ENCODE measurements at regions not wholly inside any gene's neighbourhood (a gene's known extent, or its start where the extent isn't known, plus 50 kb on each side); places are given as distances from the start of the nearest gene placed in this dataset.

DNA sequence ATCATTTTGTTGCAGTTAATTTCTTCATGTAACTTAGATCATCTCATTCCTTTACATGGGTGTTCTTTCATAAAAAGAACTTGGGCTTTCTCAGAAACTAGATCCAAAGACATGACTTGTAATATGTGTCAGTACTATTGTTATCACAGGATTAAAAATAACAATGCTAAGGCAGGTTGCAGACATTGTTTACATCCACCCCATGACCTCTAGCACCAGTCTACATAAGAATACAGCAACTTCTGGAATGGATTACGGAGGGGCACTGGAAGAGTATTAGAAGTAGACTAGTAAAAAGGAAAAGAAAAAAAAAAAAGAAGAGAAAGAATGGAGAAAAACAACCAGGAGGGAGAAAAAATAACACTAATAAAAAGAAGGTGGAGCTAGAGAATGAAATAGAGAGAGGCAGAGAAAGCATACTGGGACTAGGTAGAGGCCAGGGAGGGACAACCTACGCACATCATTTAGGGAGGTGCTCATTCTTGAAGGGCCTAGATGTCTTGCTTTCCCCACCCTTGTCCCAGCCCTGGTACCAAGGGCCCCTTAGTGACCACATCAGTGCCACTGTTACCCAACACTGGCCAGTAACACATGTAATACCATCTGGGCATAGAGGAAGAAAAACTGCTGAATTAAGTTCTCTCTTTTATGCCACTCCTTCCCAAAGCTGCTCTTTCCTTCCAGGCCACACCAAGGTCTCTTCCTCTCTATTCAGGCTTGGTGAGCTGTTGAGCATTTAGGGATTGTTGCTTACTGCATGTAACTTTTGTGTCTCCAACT lies 70.6 kb upstream of the KLF7 start:
- no peak for DNase-seq

DNA sequence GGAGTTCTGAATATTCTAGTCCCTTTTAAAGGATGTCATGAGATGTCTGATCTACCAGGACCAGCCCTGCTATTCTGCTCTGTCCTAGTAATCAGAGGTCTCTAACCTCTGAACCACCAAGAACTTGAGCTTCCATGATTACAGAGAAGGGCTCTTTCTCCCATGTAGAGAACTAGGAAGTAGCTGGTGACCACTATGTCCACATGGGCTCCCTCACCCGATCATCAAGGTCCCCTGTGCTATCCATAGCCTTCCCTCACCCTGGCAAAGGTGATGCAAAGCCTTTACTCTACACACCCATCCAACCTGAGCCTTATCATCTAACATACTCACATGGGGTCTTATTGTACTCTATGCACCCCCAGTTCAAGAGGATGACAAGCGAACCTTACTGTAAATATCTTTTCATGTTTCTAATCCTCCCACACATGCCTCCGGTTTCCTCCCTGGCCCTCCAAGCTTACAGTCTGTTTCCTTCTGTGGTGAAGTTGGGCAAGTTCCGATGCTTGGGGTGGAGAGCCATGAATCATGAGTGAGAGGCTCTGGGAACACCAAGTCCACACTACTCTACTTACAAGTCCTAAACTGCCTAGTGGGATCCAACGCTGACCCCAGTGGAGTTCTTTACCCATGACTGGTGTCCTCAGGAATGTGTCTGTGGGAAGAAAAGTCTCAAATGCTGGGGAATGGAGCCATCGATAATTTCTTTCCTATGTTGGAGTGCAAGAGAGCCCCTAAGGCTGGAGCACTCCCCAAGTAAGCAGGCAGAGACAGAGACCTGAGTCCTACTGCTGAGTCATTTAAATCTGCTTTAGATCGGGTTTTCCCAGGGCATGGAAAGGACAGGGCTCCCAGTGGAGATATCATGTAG lies 73.3 kb upstream of the KLF7 start:
- DNase-seq = peak; percentile 30

DNA sequence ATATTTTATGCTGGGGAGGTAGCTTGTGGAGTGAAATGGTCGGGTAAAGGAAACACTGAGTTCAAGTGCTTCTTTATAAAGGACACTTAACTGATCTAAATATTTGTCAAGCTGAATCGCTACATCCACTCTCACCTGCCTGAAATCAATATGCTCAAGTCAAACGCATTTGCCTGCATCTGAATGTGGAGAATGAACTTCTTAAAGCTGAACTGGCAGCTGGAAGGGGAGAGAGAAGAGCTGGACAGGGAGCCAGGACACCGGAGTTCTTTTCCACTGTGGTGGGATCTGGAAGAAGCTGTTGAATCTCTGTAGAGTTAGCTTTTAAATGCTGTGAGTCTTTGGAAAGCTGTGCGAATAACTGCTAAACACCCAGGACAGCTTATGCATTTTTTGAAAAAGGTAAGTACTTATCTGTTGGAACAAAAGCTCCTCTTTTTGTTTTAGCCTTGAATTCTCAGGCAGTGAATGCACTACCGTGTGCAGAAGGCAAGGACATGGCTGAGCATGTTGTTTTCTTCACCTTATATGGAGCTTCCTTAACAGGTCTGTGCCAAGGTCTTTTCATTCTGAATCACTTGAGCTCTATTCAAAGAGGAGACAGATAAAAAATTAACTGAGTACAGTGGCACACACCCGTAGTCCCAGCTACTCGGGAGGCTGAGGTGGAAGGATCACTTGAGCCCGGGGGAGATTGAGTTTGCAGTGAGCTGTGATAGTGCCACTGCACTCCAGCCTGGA lies 74.2 kb upstream of the KLF7 start:
- no peak for DNase-seq

GRCh38 chr2:207240649-207241048 lies 74.9 kb upstream of the KLF7 start:
- no peak for DNase-seq

DNA sequence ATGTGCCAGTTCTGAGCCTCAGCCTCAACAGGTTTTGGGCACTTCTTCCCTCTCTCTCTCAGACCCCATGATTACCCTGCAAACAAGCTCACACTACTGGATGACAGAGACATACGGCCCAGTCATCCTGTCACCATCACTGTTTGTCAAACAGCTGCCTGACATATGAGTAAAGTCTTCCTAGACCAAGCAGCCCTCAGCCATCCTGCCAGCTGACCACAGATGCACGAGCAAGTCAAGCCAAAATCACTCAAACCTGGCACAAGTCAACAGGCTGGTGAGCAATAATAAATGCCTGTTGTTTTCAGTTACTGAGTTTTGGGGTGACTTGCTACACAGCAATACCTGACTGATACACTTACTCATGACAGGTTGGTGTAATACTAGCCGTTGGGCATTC lies 75.5 kb upstream of the KLF7 start:
- peak; percentile 42 for DNase-seq

DNA sequence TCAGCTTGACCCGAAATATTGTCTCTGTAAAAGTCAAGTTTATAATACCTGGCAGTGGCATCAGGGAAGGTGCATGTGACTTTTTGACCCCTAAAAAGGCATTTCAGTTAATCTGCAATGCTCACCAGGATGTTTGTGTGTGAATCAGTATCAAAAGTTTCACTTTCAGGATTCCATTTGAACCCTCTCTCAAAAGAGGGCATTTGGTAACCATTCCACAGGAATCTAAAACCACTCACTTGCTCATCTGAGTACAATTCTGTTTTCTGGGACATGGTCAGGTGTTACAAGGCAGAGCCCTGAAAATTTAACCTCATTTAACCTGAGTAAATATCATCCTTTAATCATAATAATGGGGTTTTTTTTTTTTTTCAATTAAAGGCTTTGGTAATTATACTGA lies 77.9 kb upstream of the KLF7 start:
- no peak for DNase-seq

DNA sequence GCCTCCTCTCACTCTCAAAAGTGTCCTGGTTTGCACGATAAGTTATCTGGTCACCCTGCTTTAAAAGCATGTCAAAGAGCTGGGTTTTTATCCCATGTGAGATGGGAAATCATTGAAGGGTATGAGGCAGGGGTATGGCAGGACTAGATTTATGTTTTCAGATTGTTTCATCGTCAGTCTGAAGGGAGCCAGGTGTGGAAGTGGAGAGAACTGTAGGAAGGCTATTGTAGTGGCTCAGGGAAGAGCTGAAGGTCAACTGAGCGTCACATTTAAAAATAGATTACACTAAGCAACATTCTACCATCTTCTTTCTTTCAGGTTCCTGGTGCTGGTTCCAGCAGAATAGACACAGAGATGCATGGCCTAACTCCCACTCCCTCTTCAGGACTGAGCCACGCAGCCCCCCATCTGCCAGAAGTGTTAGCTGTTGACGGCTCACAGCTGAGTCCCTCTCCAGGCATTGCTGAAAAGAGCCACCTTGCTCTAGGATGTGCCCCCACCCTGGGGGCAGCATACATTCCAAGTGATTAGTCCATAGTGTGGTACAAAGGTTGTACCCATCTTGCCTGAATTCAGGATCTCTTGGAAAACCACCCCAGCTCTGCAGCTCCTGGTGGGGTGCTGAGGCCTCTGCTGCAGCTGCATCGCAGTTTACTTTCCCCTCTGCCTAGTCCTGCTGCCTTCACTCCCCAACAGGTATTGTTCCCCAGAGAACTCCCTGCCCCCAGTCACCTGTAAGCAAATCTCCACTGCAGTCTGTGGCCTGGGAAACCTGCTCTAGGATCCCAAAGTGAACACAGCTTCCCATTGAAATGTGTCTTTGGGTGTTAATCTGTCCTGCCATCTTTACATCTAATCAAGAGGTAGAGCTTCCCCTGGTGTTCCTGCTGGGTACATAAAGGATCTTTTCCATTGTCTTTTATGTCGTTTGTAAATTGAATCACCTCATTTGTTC lies 79.5 kb upstream of the KLF7 start:
- no peak for DNase-seq

- no peak for DNase-seq
These were observed 83.1 kb upstream of the KLF7 start for GRCh38 chr2:207248702-207249377.

DNA sequence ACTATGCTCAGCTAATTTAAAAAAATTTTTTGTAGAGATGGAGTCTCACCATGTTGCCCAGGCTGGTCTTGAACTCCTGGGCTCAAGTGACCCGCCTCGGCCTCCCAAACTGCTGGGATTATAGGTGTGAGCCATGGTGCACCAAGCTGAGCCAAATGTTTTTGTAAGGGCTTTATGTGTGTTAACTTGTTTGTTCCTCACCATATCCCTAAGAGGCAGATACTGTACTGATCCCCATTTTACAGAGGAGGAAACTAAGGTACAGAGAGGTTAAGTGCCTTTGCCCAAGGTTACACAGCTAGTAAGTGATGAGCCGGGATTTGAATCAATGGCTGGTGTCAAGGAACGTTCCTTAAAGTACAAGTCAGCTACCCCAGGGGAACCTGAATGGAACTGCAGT lies 85.3 kb upstream of the KLF7 start:
- no peak for DNase-seq

DNA sequence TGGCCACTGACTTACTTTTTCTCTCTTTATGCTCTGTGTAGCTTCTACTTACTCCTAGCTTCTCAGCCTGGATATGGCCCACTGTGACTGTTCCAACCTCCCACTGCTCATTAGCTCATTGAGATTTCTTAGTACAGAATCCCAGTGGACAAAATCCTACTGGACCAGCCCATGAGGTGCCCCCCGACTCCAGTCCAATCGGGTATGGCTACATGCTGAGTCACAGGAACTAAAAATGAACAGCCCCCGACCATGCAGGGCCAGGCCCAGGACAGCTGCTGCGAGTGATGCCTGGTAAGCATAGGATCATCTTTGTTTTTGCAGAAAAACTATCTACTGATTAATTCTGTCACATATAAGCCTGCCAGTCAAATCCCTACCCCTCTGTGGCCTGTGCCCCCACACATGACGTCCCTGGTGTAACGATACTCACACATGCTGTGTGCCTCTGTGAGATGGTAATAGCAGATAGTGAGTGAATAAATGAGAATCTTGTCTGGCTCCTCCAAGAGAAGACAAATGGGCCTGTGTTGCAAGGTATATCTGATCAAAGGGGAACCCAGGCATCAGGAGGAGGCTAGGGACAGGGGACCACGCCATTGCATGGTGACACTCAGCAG lies 85.9 kb upstream of the KLF7 start:
- DNase-seq = peak; percentile 8

GRCh38 chr2:207252416-207252815 lies 86.7 kb upstream of the KLF7 start:
- DNase-seq = no peak

- DNase-seq = no peak
These were observed 87.4 kb upstream of the KLF7 start for GRCh38 chr2:207252979-207253645.

GRCh38 chr2:207253666-207254345 lies 88.1 kb upstream of the KLF7 start:
- no peak for DNase-seq

DNA sequence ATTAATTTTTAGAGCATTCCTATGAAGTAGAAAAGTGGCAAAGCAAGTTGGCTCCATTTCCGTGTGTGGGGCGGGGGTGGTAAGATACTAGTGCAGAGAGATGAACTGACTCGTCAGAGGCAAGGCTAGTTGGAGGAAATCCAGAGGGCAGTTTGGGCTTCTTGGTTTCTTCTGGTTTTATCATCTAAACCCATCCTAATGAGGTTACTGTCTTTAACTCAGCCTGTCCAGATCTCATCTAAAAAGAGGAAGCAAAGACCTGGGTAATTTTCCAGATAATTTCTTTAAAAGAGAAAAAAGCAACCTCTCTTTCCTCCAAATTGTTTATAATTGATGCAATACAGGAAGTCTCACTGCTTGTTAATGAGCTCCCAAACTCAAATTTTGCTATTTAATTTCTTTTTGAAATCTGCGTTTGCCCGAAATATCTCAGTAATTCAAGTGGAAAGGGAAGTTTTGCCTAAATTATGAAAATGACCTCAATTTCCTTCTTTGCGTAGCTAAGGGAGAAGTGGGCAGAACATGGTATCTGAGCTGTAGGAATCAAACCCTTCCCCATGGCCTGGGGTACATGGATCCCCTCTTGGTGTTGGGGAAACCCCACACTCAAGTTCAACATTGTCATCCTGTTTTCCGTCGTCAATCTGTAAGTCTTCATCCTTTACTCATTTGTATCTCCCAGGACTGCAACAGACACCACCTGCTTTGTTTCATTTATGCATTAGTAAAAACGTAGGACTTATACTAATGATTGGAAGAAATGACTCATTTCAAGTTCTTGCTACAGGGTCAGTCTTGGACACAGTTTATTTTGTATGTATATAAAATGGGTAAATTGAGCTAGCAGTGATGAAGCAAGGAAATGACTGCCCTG lies 89.1 kb upstream of the KLF7 start:
- DNase-seq = no peak

DNA sequence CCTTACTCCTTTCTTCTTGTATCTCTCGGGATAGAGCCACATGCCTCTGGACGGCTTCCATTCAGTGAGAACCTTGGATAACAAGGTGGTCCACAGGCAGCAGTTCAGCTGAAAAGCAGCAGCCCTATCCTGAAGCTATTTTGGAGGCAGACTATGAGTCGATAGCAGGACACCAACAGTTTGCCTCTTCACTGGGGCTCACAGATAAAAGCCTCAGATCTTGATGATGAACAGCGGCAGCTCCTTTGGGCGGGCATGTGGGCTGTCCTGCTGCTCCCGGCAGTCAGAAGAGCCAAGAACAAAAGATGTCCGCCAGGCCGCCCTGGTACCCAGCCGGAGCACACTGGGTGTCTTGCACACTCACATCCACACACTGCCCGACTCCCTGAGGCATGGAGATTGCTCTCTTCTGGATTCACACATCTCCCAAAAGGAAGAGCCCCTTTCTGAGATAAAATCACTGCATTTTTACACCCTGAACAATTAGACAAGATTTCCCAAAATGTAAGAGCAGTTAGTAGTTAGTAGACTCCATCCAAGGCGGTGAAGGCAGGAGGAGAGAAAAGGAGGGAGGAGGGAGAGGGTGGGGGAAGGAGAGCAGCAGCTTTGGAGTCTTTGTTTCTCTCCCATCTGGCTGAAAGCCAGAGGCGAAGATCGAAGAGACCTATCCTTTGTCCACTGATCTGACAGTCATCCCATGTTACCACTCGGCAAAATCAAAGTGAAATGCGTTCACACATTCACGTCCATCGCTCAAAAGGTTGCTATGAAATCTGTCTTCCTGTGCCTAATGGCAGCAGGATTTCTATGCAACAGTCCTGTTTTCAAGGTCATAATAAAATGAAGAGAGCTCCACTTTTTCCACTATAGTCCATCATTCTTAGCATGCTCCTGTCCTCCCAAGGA lies 90.1 kb upstream of the KLF7 start:
- no peak for DNase-seq

DNA sequence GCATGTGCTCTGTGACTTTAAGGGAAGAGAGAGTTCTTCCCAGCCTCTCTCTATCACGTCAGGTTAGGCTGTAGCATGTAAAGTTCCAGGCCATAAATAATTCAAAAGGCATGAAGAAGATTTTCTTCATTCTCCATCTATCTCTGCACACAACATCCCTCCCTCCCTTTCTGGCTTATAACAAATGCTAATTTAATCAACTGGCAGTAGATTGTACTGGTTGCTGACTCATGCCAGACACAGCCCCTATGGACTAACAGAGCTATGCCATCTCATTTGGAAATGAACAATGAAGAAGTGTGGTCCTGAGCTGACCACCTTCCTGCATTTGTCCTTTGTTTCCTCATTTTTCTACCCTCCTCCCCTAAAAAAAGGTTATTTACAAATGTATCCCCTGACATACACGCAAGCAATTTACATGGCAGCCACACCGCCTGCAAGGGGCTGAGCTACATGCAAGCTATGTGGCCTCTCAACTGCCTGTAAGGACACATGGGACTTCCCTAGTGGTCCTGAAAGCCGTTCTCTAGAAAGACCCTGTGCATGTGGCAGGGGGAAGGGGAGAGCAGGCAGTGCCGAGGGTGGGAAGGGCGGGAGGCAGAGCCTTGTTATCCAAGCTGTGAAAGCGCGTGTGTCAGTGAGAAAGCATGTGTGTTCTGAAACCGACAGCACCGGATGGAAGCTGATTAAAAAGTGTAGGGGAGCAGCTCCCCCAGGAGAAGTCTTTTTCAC lies 90.9 kb upstream of the KLF7 start:
- DNase-seq = no peak
